A204.1 (cell line): ENCODE measurements at regions not wholly inside any gene's neighbourhood (a gene's known extent, or its start where the extent isn't known, plus 50 kb on each side); places are given as distances from the start of the nearest gene placed in this dataset.

Experiments used
- FAIRE-seq: peaks from 2 replicates; lab custom pipeline; 2012; peaks lifted over from hg19 to GRCh38; lab: Jason Lieb, UNC

- FAIRE-seq: no peak
Observed at GRCh38 chr9:109682227-109682626, 97.8 kb upstream of the PALM2AKAP2 start.

- no peak for FAIRE-seq
Observed at GRCh38 chr9:109683521-109683920, 96.5 kb upstream of the PALM2AKAP2 start.

GRCh38 chr9:109689701-109690100, 90.3 kb upstream of the PALM2AKAP2 start:
- no peak for FAIRE-seq

GRCh38 chr9:109699019-109699418, 81.0 kb upstream of the PALM2AKAP2 start:
- FAIRE-seq: no peak

- no peak for FAIRE-seq
Observed at GRCh38 chr9:109704546-109704945, 75.5 kb upstream of the PALM2AKAP2 start.

GRCh38 chr9:109705515-109705914, 74.5 kb upstream of the PALM2AKAP2 start:
- FAIRE-seq: no peak

- FAIRE-seq: no peak
Observed at GRCh38 chr9:109707355-109707754, 72.6 kb upstream of the PALM2AKAP2 start.

- FAIRE-seq: no peak
Observed at GRCh38 chr9:109708451-109708945, 71.5 kb upstream of the PALM2AKAP2 start.

GRCh38 chr9:109709866-109710265, 70.1 kb upstream of the PALM2AKAP2 start:
- FAIRE-seq: no peak

- no peak for FAIRE-seq
Observed at GRCh38 chr9:109710830-109711229, 69.2 kb upstream of the PALM2AKAP2 start.

- FAIRE-seq: no peak
Observed at GRCh38 chr9:109715344-109715743, 64.7 kb upstream of the PALM2AKAP2 start.

GRCh38 chr9:109716631-109717030, 63.4 kb upstream of the PALM2AKAP2 start:
- FAIRE-seq: no peak

- FAIRE-seq: no peak
Observed at GRCh38 chr9:109717342-109717741, 62.7 kb upstream of the PALM2AKAP2 start.

- FAIRE-seq: no peak
Observed at GRCh38 chr9:109718861-109719260, 61.1 kb upstream of the PALM2AKAP2 start.

GRCh38 chr9:109721001-109721400, 59.0 kb upstream of the PALM2AKAP2 start:
- FAIRE-seq: no peak

- no peak for FAIRE-seq
Observed at GRCh38 chr9:109722007-109722406, 58.0 kb upstream of the PALM2AKAP2 start.

- FAIRE-seq: no peak
Observed at GRCh38 chr9:109723781-109724180, 56.2 kb upstream of the PALM2AKAP2 start.

- no peak for FAIRE-seq
Observed at GRCh38 chr9:109725460-109725859, 54.5 kb upstream of the PALM2AKAP2 start.

- no peak for FAIRE-seq
Observed at GRCh38 chr9:109726119-109726518, 53.9 kb upstream of the PALM2AKAP2 start.

GRCh38 chr9:109728686-109729300, 51.2 kb upstream of the PALM2AKAP2 start:
- FAIRE-seq: no peak

GRCh38 chr9:109729513-109729912, 50.5 kb upstream of the PALM2AKAP2 start:
- FAIRE-seq: no peak
